ENCODE measurements at regions not wholly inside any gene's neighbourhood (a gene's known extent, or its start where the extent isn't known, plus 50 kb on each side); places are given as distances from the start of the nearest gene placed in this dataset.

GRCh38 chr13:86986448-86986847 lies 684.7 kb upstream of the SLITRK5 start:
- TF ChIP-seq EP300 (IDR thresholded peaks at IDR 0.05) (no peak), POLR2A (IDR thresholded peaks at IDR 0.05) (no peak), CTCF (IDR thresholded peaks at IDR 0.05) (no peak)
- no peaks in the 10 kb centered on the region for H3K27me3 ChIP-seq
- no peak overlapping the region for H3K4me3 ChIP-seq
- H3K36me3 ChIP-seq = no peaks in the 10 kb centered on the region
- no peak overlapping the region for H3K27ac ChIP-seq
- H3K9me3 ChIP-seq = no peaks in the 10 kb centered on the region
- WGBS, 2 donors = 28 to 38% methylated on average over 4 of the region's 4 CpGs
- no peaks in the 10 kb centered on the region for H3K4me1 ChIP-seq
- no peak for DNase-seq (ENCODE audit: low spot score in 2 of 2)

GRCh38 chr13:86992251-86992650 lies 678.9 kb upstream of the SLITRK5 start:
- Histone ChIP-seq H3K36me3 (no peaks in the 10 kb centered on the region), H3K4me3 (no peak overlapping the region), H3K9me3 (peaks cover 0 to 17% (median 0%) of the 10 kb centered on the region in 4 donors), H3K27ac (no peak overlapping the region), H3K27me3 (no peaks in the 10 kb centered on the region), H3K4me1 (no peaks in the 10 kb centered on the region)
- no peak for TF ChIP-seq POLR2A (IDR thresholded peaks at IDR 0.05)
- no peak for TF ChIP-seq CTCF (IDR thresholded peaks at IDR 0.05)
- no peak for TF ChIP-seq EP300 (IDR thresholded peaks at IDR 0.05)
- no peak for DNase-seq (ENCODE audit: low spot score in 2 of 2)

- Histone ChIP-seq H3K27ac (no peak overlapping the region), H3K27me3 (no peaks in the 10 kb centered on the region), H3K4me1 (no peaks in the 10 kb centered on the region), H3K4me3 (no peak overlapping the region), H3K9me3 (peaks cover 0 to 3% (median 0%) of the 10 kb centered on the region in 4 donors), H3K36me3 (no peaks in the 10 kb centered on the region)
- DNase-seq (ENCODE audit: low spot score in 2 of 2) = no peak
- TF ChIP-seq CTCF (IDR thresholded peaks at IDR 0.05) (no peak), EP300 (IDR thresholded peaks at IDR 0.05) (no peak), POLR2A (IDR thresholded peaks at IDR 0.05) (no peak)
Measured at GRCh38 chr13:87003265-87003664, 667.9 kb upstream of the SLITRK5 start.

- Histone ChIP-seq H3K4me1 (no peaks in the 10 kb centered on the region), H3K9me3 (peaks cover 0 to 2% (median 0%) of the 10 kb centered on the region in 4 donors), H3K36me3 (no peaks in the 10 kb centered on the region), H3K27me3 (no peaks in the 10 kb centered on the region), H3K4me3 (no peak overlapping the region), H3K27ac (no peak overlapping the region)
- 92 to 95% methylated on average over 2 of the region's 2 CpGs for WGBS, 2 donors
- DNase-seq (ENCODE audit: low spot score in 2 of 2) = no peak
- TF ChIP-seq POLR2A (IDR thresholded peaks at IDR 0.05) (no peak), EP300 (IDR thresholded peaks at IDR 0.05) (no peak), CTCF (IDR thresholded peaks at IDR 0.05) (no peak)
Measured at GRCh38 chr13:87005511-87005910, 665.7 kb upstream of the SLITRK5 start.

GRCh38 chr13:87035526-87035925 lies 635.6 kb upstream of the SLITRK5 start:
- TF ChIP-seq POLR2A (IDR thresholded peaks at IDR 0.05) (no peak), EP300 (IDR thresholded peaks at IDR 0.05) (no peak), CTCF (IDR thresholded peaks at IDR 0.05) (no peak)
- no peak for DNase-seq (ENCODE audit: low spot score in 2 of 2)
- 91 to 95% methylated on average over 7 of the region's 7 CpGs for WGBS, 2 donors
- no peak overlapping the region for H3K27ac ChIP-seq
- no peaks in the 10 kb centered on the region for H3K27me3 ChIP-seq
- no peak overlapping the region for H3K4me3 ChIP-seq
- no peaks in the 10 kb centered on the region for H3K9me3 ChIP-seq
- H3K36me3 ChIP-seq = no peaks in the 10 kb centered on the region
- no peaks in the 10 kb centered on the region for H3K4me1 ChIP-seq
